ENCODE measurements at regions not wholly inside any gene's neighbourhood (a gene's known extent, or its start where the extent isn't known, plus 50 kb on each side); places are given as distances from the start of the nearest gene placed in this dataset.

- TF ChIP-seq ZBTB3 (CRISPR knock-in tag; IDR thresholded peaks at IDR 0.05; ENCODE audit: borderline replicate concordance, low read depth) = no peak
- TF ChIP-seq GRHL1 (CRISPR knock-in tag; conservative IDR thresholded peaks at IDR 0.05) = no peak
Observed at GRCh38 chr2:12796657-12797056, 79.9 kb downstream of the TRIB2 start (continued).

DNA sequence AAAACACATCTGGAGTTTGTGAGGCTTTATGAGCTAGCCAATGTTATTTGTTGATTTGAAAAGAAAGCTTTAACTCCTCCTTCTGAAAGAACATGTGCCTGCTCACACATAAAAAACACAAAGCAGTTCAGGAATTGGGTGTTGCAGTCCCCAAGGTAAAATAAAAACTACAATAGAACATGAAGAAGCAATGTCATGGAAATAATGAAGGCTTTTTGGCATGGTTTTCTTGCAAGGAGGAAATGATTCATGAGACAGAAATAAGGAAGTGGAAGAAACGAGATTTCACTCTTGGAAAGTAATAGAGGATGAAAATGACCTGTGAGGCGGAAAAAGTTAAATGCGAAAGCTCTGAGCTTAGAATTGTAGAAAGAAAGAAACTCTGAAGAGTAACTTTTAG lies 81.1 kb downstream of the TRIB2 start:
- BruUV-seq (replicated peaks) = no TSS peak
- Histone ChIP-seq H3K27ac (ENCODE audit: extremely low read length, insufficient read depth, low read length) (no peak overlapping the region), H2AFZ (ENCODE audit: low read length) (no peak overlapping the region), H3K4me1 (ENCODE audit: insufficient read depth, low read length) (no peaks in the 10 kb centered on the region), H4K20me1 (ENCODE audit: insufficient read depth, low read length) (no peaks in the 10 kb centered on the region), H3K79me2 (ENCODE audit: insufficient read depth, low read length) (no peaks in the 10 kb centered on the region), H3K4me2 (ENCODE audit: low read depth, low read length) (no peak overlapping the region), H3K4me3 (replicated peaks in 1 of 3; ENCODE audit: insufficient read depth in 1 of 3, low read depth in 2 of 3, low read length in 3 of 3) (no peak overlapping the region), H3K9ac (ENCODE audit: insufficient read depth, low read depth, low read length) (no peak overlapping the region), H3K9me3 (ENCODE audit: low read length) (peaks cover 65% of the 10 kb centered on the region), H3K27me3 (ENCODE audit: control insufficient read depth in 1 of 2, insufficient read depth in 2 of 2, low read length in 2 of 2) (no peaks in the 10 kb centered on the region), H3K36me3 (replicated peaks in 1 of 2; ENCODE audit: control insufficient read depth in 1 of 2, insufficient read depth in 2 of 2, low read length in 2 of 2) (no peaks in the 10 kb centered on the region)
- ChIA-PET POLR2A (no interaction called here), CTCF (ENCODE audit: low intra/inter-chr PET ratio, low total read pairs) (no interaction called here)
- ATAC-seq = no peak
- in situ Hi-C loops (cut with HindIII; ENCODE audit: extremely low pct_ligation_motif_present, low pct_unique_long_range_greater_than_20kb) (no loop called here), intact Hi-C loops (cut with micrococcal nuclease; ENCODE audit: unreplicated experiment) (no loop called here)
- TF ChIP-seq ASH2L (IDR thresholded peaks at IDR 0.05; ENCODE audit: insufficient read length, low read depth, low read length) (no peak), POGZ (CRISPR knock-in tag; IDR thresholded peaks at IDR 0.05) (no peak), ZNF615 (CRISPR knock-in tag; IDR thresholded peaks at IDR 0.05; ENCODE audit: borderline replicate concordance) (no peak), HMG20A (CRISPR knock-in tag; IDR thresholded peaks at IDR 0.05; ENCODE audit: borderline replicate concordance) (no peak), ZNF703 (CRISPR knock-in tag; IDR thresholded peaks at IDR 0.05; ENCODE audit: borderline replicate concordance) (no peak), ZNF496 (CRISPR knock-in tag; IDR thresholded peaks at IDR 0.05; ENCODE audit: insufficient replicate concordance) (no peak), SCMH1 (CRISPR knock-in tag; IDR thresholded peaks at IDR 0.05; ENCODE audit: borderline replicate concordance) (no peak)
- no peak for FAIRE-seq
- 16% methylated on average over 3 of the region's 3 CpGs for WGBS (ENCODE audit: low lambda C conversion rate)
- DNase-seq (ENCODE audit: low spot score) = no peak

Measured in HepG2 (cell line).